K562 (cell line): ENCODE measurements at regions not wholly inside any gene's neighbourhood (a gene's known extent, or its start where the extent isn't known, plus 50 kb on each side); places are given as distances from the start of the nearest gene placed in this dataset.

ENCODE experiments used
- POLR2A ChIP-seq: fragments of 450-650 bp; conservative IDR thresholded peaks from 2 replicates; pipeline ENCODE4 v1.6.1; 2016
- SMAD1 ChIP-seq: fragments of 150-350 bp; IDR thresholded peaks from 2 replicates; pipeline ENCODE4 v1.6.1; 2014; ENCODE audit warnings: low read length, low read depth; ENCODE audit not compliant: partially characterized antibody
- SMARCB1 ChIP-seq: IDR thresholded peaks from 2 replicates; pipeline ENCODE4 v1.6.1; 2011; ENCODE audit warnings: improper control_type of control experiment, low read depth; ENCODE audit not compliant: insufficient read length
- STAT5A ChIP-seq: IDR thresholded peaks from 2 replicates; pipeline ENCODE4 v1.6.1; 2012; ENCODE audit warnings: low read length, inconsistent platforms, borderline replicate concordance
- TF ChIP-seq, protein P1 (sequence below), 2 experiments: fragments of 450-650 bp in 1 of 2; sonication (generic) in 1 of 2; formaldehyde crosslinking in 1 of 2; IDR thresholded peaks; 2 replicates each; pipeline versions ENCODE4 v1.7.1 to v1.9.0; 2016 to 2022; ENCODE audit warnings: inconsistent platforms in 1 of 2, mild to moderate bottlenecking in 1 of 2, missing genetic modification reagents in 1 of 2

DNA sequence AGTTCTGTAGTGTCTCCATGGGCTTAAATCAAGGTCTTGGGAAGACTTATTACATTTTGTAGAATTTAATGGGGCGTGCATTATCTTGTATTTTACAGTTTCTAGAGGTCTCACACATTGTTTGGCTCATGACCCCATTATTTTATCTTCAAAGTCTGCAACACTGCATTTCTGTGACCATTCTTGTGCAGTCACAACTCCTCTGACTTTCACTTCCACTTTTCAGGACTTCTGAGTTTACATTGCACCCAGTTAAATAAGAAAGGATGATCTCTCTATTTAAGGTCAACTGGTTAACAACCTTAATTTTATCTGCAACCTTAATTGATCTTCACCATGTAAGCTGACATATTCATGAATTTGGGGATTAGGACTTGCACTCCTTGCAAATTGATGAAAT is 1186.6 kb downstream of the MRPL39 start (continued):
- TF ChIP-seq, protein P1, sequence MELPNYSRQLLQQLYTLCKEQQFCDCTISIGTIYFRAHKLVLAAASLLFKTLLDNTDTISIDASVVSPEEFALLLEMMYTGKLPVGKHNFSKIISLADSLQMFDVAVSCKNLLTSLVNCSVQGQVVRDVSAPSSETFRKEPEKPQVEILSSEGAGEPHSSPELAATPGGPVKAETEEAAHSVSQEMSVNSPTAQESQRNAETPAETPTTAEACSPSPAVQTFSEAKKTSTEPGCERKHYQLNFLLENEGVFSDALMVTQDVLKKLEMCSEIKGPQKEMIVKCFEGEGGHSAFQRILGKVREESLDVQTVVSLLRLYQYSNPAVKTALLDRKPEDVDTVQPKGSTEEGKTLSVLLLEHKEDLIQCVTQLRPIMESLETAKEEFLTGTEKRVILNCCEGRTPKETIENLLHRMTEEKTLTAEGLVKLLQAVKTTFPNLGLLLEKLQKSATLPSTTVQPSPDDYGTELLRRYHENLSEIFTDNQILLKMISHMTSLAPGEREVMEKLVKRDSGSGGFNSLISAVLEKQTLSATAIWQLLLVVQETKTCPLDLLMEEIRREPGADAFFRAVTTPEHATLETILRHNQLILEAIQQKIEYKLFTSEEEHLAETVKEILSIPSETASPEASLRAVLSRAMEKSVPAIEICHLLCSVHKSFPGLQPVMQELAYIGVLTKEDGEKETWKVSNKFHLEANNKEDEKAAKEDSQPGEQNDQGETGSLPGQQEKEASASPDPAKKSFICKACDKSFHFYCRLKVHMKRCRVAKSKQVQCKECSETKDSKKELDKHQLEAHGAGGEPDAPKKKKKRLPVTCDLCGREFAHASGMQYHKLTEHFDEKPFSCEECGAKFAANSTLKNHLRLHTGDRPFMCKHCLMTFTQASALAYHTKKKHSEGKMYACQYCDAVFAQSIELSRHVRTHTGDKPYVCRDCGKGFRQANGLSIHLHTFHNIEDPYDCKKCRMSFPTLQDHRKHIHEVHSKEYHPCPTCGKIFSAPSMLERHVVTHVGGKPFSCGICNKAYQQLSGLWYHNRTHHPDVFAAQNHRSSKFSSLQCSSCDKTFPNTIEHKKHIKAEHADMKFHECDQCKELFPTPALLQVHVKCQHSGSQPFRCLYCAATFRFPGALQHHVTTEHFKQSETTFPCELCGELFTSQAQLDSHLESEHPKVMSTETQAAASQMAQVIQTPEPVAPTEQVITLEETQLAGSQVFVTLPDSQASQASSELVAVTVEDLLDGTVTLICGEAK (IDR thresholded peaks at IDR 0.05): no peak
- TF ChIP-seq, protein P1 (CRISPR knock-in tag; IDR thresholded peaks at IDR 0.05): no peak
- TF ChIP-seq SMAD1 (no peak), POLR2A (no peak), STAT5A (no peak), SMARCB1 (no peak)
- TF ChIP-seq, all 486 proteins: peak for 0
